ENCODE measurements at regions not wholly inside any gene's neighbourhood (a gene's known extent, or its start where the extent isn't known, plus 50 kb on each side); places are given as distances from the start of the nearest gene placed in this dataset.

- H3K27me3 ChIP-seq = no peaks in the 10 kb centered on the region
- no peak overlapping the region for H3K27ac ChIP-seq
- no peaks in the 10 kb centered on the region for H3K9me3 ChIP-seq
- no peaks in the 10 kb centered on the region for H3K4me1 ChIP-seq
- no peak for TF ChIP-seq EP300 (IDR thresholded peaks at IDR 0.05)
- TF ChIP-seq CTCF (IDR thresholded peaks at IDR 0.05) = no peak
- TF ChIP-seq POLR2A (IDR thresholded peaks at IDR 0.05) = no peak
- H3K4me3 ChIP-seq = no peak overlapping the region
- no peak for DNase-seq (ENCODE audit: low spot score in 2 of 2)
- no peaks in the 10 kb centered on the region for H3K36me3 ChIP-seq
- 80 to 81% methylated on average over 8 of the region's 8 CpGs for WGBS, 2 donors
Measured at GRCh38 chr6:163804991-163805390, 390.5 kb downstream of the QKI start.

GRCh38 chr6:163802267-163802666 is 387.7 kb downstream of the QKI start:
- no peaks in the 10 kb centered on the region for H3K9me3 ChIP-seq
- no peaks in the 10 kb centered on the region for H3K27me3 ChIP-seq
- WGBS, 2 donors = 81 to 98% methylated on average over 2 of the region's 2 CpGs
- TF ChIP-seq POLR2A (IDR thresholded peaks at IDR 0.05) (no peak), CTCF (IDR thresholded peaks at IDR 0.05) (no peak), EP300 (IDR thresholded peaks at IDR 0.05) (no peak)
- H3K36me3 ChIP-seq = no peaks in the 10 kb centered on the region
- H3K4me1 ChIP-seq = no peaks in the 10 kb centered on the region
- no peak for DNase-seq (ENCODE audit: low spot score in 2 of 2)
- no peak overlapping the region for H3K4me3 ChIP-seq
- no peak overlapping the region for H3K27ac ChIP-seq

- no peaks in the 10 kb centered on the region for H3K27me3 ChIP-seq
- TF ChIP-seq POLR2A (IDR thresholded peaks at IDR 0.05) (no peak), EP300 (IDR thresholded peaks at IDR 0.05) (no peak), CTCF (IDR thresholded peaks at IDR 0.05) (no peak)
- H3K27ac ChIP-seq = no peak overlapping the region
- DNase-seq (ENCODE audit: low spot score in 2 of 2) = no peak
- peaks cover 0 to 11% (median 0%) of the 10 kb centered on the region in 4 donors for H3K4me1 ChIP-seq
- no peaks in the 10 kb centered on the region for H3K9me3 ChIP-seq
- H3K4me3 ChIP-seq = no peak overlapping the region
- no peaks in the 10 kb centered on the region for H3K36me3 ChIP-seq
- WGBS, 2 donors = 76 to 79% methylated on average over 3 of the region's 3 CpGs
Measured at GRCh38 chr6:163797296-163797845, 382.9 kb downstream of the QKI start.

- no peak for TF ChIP-seq EP300 (IDR thresholded peaks at IDR 0.05)
- no peak for TF ChIP-seq POLR2A (IDR thresholded peaks at IDR 0.05)
- no peak for TF ChIP-seq CTCF (IDR thresholded peaks at IDR 0.05)
- Histone ChIP-seq H3K4me3 (no peak overlapping the region), H3K4me1 (peaks cover 0 to 39% (median 6%) of the 10 kb centered on the region in 4 donors), H3K9me3 (no peaks in the 10 kb centered on the region), H3K36me3 (no peaks in the 10 kb centered on the region), H3K27ac (peak overlapping the region in 2 of 4 donors; percentile 21 to 36), H3K27me3 (no peaks in the 10 kb centered on the region)
- WGBS, 2 donors = 58 to 60% methylated on average over 4 of the region's 4 CpGs
- DNase-seq (ENCODE audit: low spot score in 2 of 2) = no peak
Measured at GRCh38 chr6:163793011-163793983, 378.8 kb downstream of the QKI start.

GRCh38 chr6:163790266-163790840 is 375.8 kb downstream of the QKI start:
- H3K9me3 ChIP-seq = no peaks in the 10 kb centered on the region
- TF ChIP-seq POLR2A (IDR thresholded peaks at IDR 0.05) (no peak), EP300 (IDR thresholded peaks at IDR 0.05) (peak; percentile 88 to 93)
- H3K27ac ChIP-seq = peak overlapping the region; percentile 22 to 86 (median 67)
- no peak overlapping the region for H3K4me3 ChIP-seq
- DNase-seq (ENCODE audit: low spot score in 2 of 2) = peak in 1 of 2 donors; percentile 72
- WGBS, 2 donors = 17 to 27% methylated on average over 5 of the region's 5 CpGs
- H3K36me3 ChIP-seq = no peaks in the 10 kb centered on the region
- no peaks in the 10 kb centered on the region for H3K27me3 ChIP-seq
- H3K4me1 ChIP-seq = peaks cover 0 to 52% (median 6%) of the 10 kb centered on the region in 4 donors

Measured in tibial nerve (tissue), 4 donors.